Endothelial cell (in vitro differentiated cells): ENCODE measurements at regions not wholly inside any gene's neighbourhood (a gene's known extent, or its start where the extent isn't known, plus 50 kb on each side); places are given as distances from the start of the nearest gene placed in this dataset.

Experiments used
- DNase-seq: peaks from one replicate; pipeline ENCODE4 v3.0.0; 2021; ENCODE audit warnings: low spot score
- H3K27ac Mint-ChIP-seq: one replicate; pipeline ENCODE4 v1.8.0; 2021; ENCODE audit warnings: mixed read lengths, inconsistent platforms; ENCODE audit not compliant: unreplicated experiment
- H3K27me3 Mint-ChIP-seq: one replicate; pipeline ENCODE4 v1.8.0; 2021; ENCODE audit warnings: mild to moderate bottlenecking, moderate library complexity, mixed read lengths, inconsistent platforms; ENCODE audit not compliant: unreplicated experiment
- H3K36me3 Mint-ChIP-seq: one replicate; pipeline ENCODE4 v1.8.0; 2021; ENCODE audit warnings: mild to moderate bottlenecking, low read depth, mixed read lengths, inconsistent platforms; ENCODE audit not compliant: unreplicated experiment
- H3K4me1 Mint-ChIP-seq: one replicate; pipeline ENCODE4 v1.8.0; 2021; ENCODE audit warnings: mild to moderate bottlenecking, mixed read lengths, inconsistent platforms; ENCODE audit not compliant: unreplicated experiment
- H3K4me3 Mint-ChIP-seq: one replicate; pipeline ENCODE4 v1.8.0; 2021; ENCODE audit warnings: mild to moderate bottlenecking, mixed read lengths, inconsistent platforms; ENCODE audit not compliant: unreplicated experiment
- H3K9me3 Mint-ChIP-seq: one replicate; pipeline ENCODE4 v1.8.0; 2021; ENCODE audit warnings: mixed read lengths, inconsistent platforms; ENCODE audit not compliant: unreplicated experiment
- TF ChIP-seq, protein P1 (sequence below): fragments of 200-600 bp; sonication (generic); IDR thresholded peaks from one replicate; pipeline ENCODE4 v1.5.0; 2021; ENCODE audit warnings: antibody characterized with exemption; ENCODE audit not compliant: unreplicated experiment

DNA sequence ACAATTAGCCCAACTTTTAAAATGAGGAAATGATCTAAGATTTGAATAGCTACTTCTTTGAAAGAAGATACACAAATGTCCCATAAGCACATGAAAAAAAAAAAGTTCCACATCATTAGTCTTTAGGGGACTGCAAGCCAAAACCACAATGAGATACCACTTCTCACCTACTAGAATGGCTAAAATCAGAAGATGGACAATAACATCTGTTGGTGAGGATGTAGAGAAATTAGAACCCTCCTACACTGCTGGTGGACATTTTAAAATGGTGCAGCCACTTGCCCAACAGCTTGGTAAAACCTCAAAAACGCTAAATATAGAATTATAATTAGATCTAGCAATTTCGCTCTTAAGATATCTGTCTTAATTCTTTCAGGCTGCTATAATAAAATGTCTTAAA lies 77.1 kb downstream of the MEX3B start:
- H3K27me3 Mint-ChIP-seq: no peaks in the 10 kb centered on the region
- H3K9me3 Mint-ChIP-seq: peaks cover 4% of the 10 kb centered on the region
- no peaks in the 10 kb centered on the region for H3K4me1 Mint-ChIP-seq
- DNase-seq: no peak
- no peak overlapping the region for H3K4me3 Mint-ChIP-seq
- TF ChIP-seq, protein P1, sequence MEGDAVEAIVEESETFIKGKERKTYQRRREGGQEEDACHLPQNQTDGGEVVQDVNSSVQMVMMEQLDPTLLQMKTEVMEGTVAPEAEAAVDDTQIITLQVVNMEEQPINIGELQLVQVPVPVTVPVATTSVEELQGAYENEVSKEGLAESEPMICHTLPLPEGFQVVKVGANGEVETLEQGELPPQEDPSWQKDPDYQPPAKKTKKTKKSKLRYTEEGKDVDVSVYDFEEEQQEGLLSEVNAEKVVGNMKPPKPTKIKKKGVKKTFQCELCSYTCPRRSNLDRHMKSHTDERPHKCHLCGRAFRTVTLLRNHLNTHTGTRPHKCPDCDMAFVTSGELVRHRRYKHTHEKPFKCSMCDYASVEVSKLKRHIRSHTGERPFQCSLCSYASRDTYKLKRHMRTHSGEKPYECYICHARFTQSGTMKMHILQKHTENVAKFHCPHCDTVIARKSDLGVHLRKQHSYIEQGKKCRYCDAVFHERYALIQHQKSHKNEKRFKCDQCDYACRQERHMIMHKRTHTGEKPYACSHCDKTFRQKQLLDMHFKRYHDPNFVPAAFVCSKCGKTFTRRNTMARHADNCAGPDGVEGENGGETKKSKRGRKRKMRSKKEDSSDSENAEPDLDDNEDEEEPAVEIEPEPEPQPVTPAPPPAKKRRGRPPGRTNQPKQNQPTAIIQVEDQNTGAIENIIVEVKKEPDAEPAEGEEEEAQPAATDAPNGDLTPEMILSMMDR: no peak
- no peak overlapping the region for H3K27ac Mint-ChIP-seq
- peaks cover 7% of the 10 kb centered on the region for H3K36me3 Mint-ChIP-seq

DNA sequence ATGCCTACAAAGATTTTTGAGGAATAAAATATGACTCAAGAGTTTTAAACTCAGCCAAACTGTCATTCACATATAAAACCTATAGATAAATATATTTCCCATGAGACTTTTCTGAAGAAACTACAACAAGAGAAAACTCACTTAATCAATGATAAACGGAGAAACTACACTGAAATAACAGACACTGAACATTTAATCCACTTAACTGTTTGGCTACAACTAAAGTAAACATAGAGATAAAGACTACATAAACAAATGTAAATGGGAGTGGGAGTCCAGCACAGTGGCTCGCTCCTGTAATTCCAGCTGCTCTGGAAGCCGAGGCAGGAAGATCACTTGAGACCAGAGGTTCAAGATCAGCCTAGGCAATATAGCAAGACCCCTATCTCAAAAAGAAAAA lies 79.2 kb downstream of the MEX3B start:
- H3K4me1 Mint-ChIP-seq: no peaks in the 10 kb centered on the region
- TF ChIP-seq, protein P1: no peak
- no peak overlapping the region for H3K4me3 Mint-ChIP-seq
- H3K9me3 Mint-ChIP-seq: peaks cover 4% of the 10 kb centered on the region
- no peak for DNase-seq
- peaks cover 7% of the 10 kb centered on the region for H3K36me3 Mint-ChIP-seq
- no peak overlapping the region for H3K27ac Mint-ChIP-seq
- no peaks in the 10 kb centered on the region for H3K27me3 Mint-ChIP-seq

DNA sequence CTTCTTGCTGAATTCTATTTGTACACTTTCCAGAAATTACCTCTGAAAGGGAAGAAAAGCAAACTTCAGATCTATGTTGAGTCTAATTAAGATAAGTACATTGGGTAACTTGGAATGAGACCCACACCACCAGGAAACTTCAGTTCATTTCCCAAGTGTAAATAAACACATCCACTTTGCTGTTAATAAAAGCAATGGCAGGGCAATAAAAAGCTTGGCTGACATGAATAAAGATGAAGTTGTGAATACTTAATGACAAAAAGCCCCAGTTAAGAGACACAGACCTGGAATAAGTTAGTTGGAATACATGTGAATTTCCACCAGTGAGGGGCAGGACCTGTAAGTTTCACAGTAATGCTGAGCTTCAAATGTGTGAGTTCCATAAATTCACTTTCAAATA lies 83.3 kb downstream of the MEX3B start:
- TF ChIP-seq, protein P1: no peak
- Mint-ChIP-seq H3K4me1 (peaks cover 7% of the 10 kb centered on the region), H3K36me3 (peaks cover 7% of the 10 kb centered on the region), H3K4me3 (no peak overlapping the region), H3K27ac (no peak overlapping the region), H3K9me3 (peaks cover 4% of the 10 kb centered on the region), H3K27me3 (no peaks in the 10 kb centered on the region)
- DNase-seq: no peak

DNA sequence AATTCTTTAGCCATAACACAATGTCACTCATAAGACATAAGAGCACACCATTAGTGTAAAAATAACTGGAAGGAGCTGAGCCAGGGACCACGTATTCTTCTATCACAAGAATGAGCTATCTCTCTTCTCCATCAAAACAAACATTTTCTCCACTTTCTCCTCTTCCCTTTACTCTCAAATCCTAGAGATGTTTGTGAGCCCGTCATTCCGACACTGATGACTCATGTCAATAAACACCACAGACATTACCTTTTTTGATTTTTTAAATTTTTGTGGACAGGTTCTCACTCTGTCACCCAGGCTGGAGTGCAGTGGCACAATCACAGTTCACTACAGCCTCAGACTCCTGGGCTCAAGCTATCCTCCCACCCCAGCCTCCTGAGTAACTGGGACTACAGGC lies 86.6 kb downstream of the MEX3B start:
- Mint-ChIP-seq H3K27ac (no peak overlapping the region), H3K36me3 (no peaks in the 10 kb centered on the region), H3K9me3 (no peaks in the 10 kb centered on the region), H3K27me3 (no peaks in the 10 kb centered on the region), H3K4me1 (peaks cover 9% of the 10 kb centered on the region), H3K4me3 (no peak overlapping the region)
- DNase-seq: no peak
- TF ChIP-seq, protein P1: no peak

DNA sequence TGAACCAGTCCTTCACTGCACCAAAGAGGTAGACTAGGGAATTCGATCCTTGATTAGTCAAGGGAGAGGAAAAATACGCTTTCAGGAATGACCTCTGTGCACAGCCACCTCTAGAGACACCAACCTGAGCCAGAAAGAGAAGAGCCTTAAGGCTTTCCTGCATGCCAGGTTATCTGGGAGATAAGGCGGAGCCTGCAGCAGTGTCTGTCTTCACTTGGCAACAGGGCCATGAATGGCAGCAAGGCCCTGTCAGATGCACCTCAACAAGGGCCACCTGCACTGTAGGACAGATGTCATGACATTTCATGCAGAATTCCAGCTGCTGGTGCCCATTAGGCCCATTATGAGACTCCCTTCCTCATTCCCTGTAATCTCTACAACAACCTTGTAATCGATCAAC lies 88.1 kb downstream of the MEX3B start:
- Mint-ChIP-seq H3K4me3 (no peak overlapping the region), H3K36me3 (no peaks in the 10 kb centered on the region), H3K9me3 (no peaks in the 10 kb centered on the region), H3K4me1 (peaks cover 9% of the 10 kb centered on the region), H3K27me3 (no peaks in the 10 kb centered on the region), H3K27ac (no peak overlapping the region)
- TF ChIP-seq, protein P1: no peak
- no peak for DNase-seq
